A549 (cell line): ENCODE measurements at regions not wholly inside any gene's neighbourhood (a gene's known extent, or its start where the extent isn't known, plus 50 kb on each side); places are given as distances from the start of the nearest gene placed in this dataset.

Experiments used
- CTCF ChIP-seq: fragments of >200 bp; sonication (Bioruptor Twin); formaldehyde crosslinking; IDR thresholded peaks from 3 replicates; pipeline ENCODE4 v1.5.1; 2016
- ELK1 ChIP-seq: fragments of 150-350 bp; IDR thresholded peaks from 2 replicates; pipeline ENCODE4 v1.6.1; 2014; ENCODE audit warnings: low read depth, mild to moderate bottlenecking, low read length
- JUN ChIP-seq, 2 experiments: fragments of >200 bp; sonication (Bioruptor Twin); formaldehyde crosslinking; IDR thresholded peaks; 2 replicates in 1 of 2; 3 replicates in 1 of 2; pipeline ENCODE4 v1.6.1; 2016 to 2017
- PHF8 ChIP-seq: fragments of 200-600 bp; sonication (generic); IDR thresholded peaks from 2 replicates; pipeline ENCODE4 v1.6.1; 2016; ENCODE audit warnings: low read depth, mild to moderate bottlenecking, antibody characterized with exemption, moderate library complexity, borderline replicate concordance
- POLR2A ChIP-seq: IDR thresholded peaks from 2 replicates; pipeline ENCODE4 v1.6.1; 2012; ENCODE audit warnings: mild to moderate bottlenecking, low read length
- RCOR1 ChIP-seq: fragments of 150-350 bp; IDR thresholded peaks from 2 replicates; pipeline ENCODE4 v1.6.1; 2014; ENCODE audit warnings: antibody characterized with exemption, low read length, low read depth
- SMC3 ChIP-seq: fragments of >200 bp; sonication (Bioruptor Twin); formaldehyde crosslinking; IDR thresholded peaks from 3 replicates; pipeline ENCODE4 v1.6.1; 2018; ENCODE audit warnings: inconsistent platforms
- ZNF302 ChIP-seq: fragments of 250-450 bp; sonication (Bioruptor Pico); IDR thresholded peaks from 2 replicates; pipeline ENCODE4 v1.9.0; 2021; ENCODE audit warnings: inconsistent platforms, mild to moderate bottlenecking, moderate library complexity

- TF ChIP-seq CTCF = no peak
- TF ChIP-seq POLR2A = no peak
- TF ChIP-seq RCOR1 = no peak
- TF ChIP-seq ELK1 = no peak
- TF ChIP-seq JUN (IDR thresholded peaks at IDR 0.05) = no peak
- no peak for TF ChIP-seq ZNF302
- no peak for TF ChIP-seq SMC3
- no peak for TF ChIP-seq PHF8
Measured at GRCh38 chr11:91742155-91742554, 482.5 kb upstream of the FAT3 start.
